Retinal pigment epithelial cell (primary cell): ENCODE measurements at regions not wholly inside any gene's neighbourhood (a gene's known extent, or its start where the extent isn't known, plus 50 kb on each side); places are given as distances from the start of the nearest gene placed in this dataset.

ENCODE experiments used
- DNase-seq: peaks from one replicate; pipeline ENCODE4 v3.0.0-alpha.2; 2010; ENCODE audit warnings: low read depth
- H3K4me3 ChIP-seq: 2 replicates; pipeline ENCODE4 v1.5.1; 2011; ENCODE audit warnings: mild to moderate bottlenecking, low read length, control low read depth, moderate library complexity
- CTCF ChIP-seq: conservative IDR thresholded peaks from 2 replicates; pipeline ENCODE4 v1.5.1; 2011; ENCODE audit warnings: low read depth, low read length, control low read depth, inconsistent platforms

- no peak overlapping the region for H3K4me3 ChIP-seq
- DNase-seq, result no peak
Observed at GRCh38 chr2:15702452-15702851, 110.8 kb downstream of the DDX1 start.

GRCh38 chr2:15703365-15703869 lies 111.7 kb downstream of the DDX1 start:
- no peak for DNase-seq
- TF ChIP-seq CTCF, result no peak
- no peak overlapping the region for H3K4me3 ChIP-seq

More at GRCh38 chr2:15702452-15702851, 110.8 kb downstream of the DDX1 start:
- no peak for TF ChIP-seq CTCF

GRCh38 chr2:15704086-15704787 lies 112.6 kb downstream of the DDX1 start:
- DNase-seq, result no peak
- no peak for TF ChIP-seq CTCF
- H3K4me3 ChIP-seq, result no peak overlapping the region

- TF ChIP-seq CTCF, result no peak
- DNase-seq, result no peak
- H3K4me3 ChIP-seq, result no peak overlapping the region
Observed at GRCh38 chr2:15704788-15705115, 113.1 kb downstream of the DDX1 start.

GRCh38 chr2:15705310-15705709 lies 113.6 kb downstream of the DDX1 start:
- TF ChIP-seq CTCF, result no peak
- no peak overlapping the region for H3K4me3 ChIP-seq
- no peak for DNase-seq

GRCh38 chr2:15705839-15706386 lies 114.2 kb downstream of the DDX1 start:
- no peak for DNase-seq
- TF ChIP-seq CTCF, result no peak
- H3K4me3 ChIP-seq, result no peak overlapping the region

GRCh38 chr2:15706424-15706823 lies 114.8 kb downstream of the DDX1 start:
- no peak for TF ChIP-seq CTCF
- H3K4me3 ChIP-seq, result no peak overlapping the region
- DNase-seq, result no peak
